ENCODE measurements at regions not wholly inside any gene's neighbourhood (a gene's known extent, or its start where the extent isn't known, plus 50 kb on each side); places are given as distances from the start of the nearest gene placed in this dataset.

DNA sequence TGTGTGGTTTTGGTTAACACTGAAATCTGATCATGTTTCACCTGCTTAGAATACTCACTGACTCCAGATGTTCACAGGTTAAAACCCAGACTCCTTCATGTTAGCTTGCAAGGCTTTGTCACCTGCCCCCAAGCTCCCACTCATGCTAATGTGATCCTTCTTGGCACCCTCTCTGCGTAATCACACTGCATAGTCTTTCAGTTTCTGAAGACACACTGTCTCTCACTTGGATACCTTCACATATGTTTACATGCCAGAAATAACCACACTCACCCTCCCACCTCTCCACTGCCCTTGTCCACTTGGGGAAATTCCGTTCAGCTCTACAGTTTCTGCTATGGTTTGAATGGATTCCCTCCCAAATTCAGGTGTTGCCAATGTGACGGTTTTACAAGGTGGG lies 234.7 kb upstream of the SASH1 start (continued):
- TF ChIP-seq, protein P1, sequence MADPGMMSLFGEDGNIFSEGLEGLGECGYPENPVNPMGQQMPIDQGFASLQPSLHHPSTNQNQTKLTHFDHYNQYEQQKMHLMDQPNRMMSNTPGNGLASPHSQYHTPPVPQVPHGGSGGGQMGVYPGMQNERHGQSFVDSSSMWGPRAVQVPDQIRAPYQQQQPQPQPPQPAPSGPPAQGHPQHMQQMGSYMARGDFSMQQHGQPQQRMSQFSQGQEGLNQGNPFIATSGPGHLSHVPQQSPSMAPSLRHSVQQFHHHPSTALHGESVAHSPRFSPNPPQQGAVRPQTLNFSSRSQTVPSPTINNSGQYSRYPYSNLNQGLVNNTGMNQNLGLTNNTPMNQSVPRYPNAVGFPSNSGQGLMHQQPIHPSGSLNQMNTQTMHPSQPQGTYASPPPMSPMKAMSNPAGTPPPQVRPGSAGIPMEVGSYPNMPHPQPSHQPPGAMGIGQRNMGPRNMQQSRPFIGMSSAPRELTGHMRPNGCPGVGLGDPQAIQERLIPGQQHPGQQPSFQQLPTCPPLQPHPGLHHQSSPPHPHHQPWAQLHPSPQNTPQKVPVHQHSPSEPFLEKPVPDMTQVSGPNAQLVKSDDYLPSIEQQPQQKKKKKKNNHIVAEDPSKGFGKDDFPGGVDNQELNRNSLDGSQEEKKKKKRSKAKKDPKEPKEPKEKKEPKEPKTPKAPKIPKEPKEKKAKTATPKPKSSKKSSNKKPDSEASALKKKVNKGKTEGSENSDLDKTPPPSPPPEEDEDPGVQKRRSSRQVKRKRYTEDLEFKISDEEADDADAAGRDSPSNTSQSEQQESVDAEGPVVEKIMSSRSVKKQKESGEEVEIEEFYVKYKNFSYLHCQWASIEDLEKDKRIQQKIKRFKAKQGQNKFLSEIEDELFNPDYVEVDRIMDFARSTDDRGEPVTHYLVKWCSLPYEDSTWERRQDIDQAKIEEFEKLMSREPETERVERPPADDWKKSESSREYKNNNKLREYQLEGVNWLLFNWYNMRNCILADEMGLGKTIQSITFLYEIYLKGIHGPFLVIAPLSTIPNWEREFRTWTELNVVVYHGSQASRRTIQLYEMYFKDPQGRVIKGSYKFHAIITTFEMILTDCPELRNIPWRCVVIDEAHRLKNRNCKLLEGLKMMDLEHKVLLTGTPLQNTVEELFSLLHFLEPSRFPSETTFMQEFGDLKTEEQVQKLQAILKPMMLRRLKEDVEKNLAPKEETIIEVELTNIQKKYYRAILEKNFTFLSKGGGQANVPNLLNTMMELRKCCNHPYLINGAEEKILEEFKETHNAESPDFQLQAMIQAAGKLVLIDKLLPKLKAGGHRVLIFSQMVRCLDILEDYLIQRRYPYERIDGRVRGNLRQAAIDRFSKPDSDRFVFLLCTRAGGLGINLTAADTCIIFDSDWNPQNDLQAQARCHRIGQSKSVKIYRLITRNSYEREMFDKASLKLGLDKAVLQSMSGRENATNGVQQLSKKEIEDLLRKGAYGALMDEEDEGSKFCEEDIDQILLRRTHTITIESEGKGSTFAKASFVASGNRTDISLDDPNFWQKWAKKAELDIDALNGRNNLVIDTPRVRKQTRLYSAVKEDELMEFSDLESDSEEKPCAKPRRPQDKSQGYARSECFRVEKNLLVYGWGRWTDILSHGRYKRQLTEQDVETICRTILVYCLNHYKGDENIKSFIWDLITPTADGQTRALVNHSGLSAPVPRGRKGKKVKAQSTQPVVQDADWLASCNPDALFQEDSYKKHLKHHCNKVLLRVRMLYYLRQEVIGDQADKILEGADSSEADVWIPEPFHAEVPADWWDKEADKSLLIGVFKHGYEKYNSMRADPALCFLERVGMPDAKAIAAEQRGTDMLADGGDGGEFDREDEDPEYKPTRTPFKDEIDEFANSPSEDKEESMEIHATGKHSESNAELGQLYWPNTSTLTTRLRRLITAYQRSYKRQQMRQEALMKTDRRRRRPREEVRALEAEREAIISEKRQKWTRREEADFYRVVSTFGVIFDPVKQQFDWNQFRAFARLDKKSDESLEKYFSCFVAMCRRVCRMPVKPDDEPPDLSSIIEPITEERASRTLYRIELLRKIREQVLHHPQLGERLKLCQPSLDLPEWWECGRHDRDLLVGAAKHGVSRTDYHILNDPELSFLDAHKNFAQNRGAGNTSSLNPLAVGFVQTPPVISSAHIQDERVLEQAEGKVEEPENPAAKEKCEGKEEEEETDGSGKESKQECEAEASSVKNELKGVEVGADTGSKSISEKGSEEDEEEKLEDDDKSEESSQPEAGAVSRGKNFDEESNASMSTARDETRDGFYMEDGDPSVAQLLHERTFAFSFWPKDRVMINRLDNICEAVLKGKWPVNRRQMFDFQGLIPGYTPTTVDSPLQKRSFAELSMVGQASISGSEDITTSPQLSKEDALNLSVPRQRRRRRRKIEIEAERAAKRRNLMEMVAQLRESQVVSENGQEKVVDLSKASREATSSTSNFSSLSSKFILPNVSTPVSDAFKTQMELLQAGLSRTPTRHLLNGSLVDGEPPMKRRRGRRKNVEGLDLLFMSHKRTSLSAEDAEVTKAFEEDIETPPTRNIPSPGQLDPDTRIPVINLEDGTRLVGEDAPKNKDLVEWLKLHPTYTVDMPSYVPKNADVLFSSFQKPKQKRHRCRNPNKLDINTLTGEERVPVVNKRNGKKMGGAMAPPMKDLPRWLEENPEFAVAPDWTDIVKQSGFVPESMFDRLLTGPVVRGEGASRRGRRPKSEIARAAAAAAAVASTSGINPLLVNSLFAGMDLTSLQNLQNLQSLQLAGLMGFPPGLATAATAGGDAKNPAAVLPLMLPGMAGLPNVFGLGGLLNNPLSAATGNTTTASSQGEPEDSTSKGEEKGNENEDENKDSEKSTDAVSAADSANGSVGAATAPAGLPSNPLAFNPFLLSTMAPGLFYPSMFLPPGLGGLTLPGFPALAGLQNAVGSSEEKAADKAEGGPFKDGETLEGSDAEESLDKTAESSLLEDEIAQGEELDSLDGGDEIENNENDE (IDR thresholded peaks at IDR 0.05; ENCODE audit: insufficient replicate concordance, low read length), result no peak
- TF ChIP-seq SP1 (IDR thresholded peaks at IDR 0.05; ENCODE audit: low read depth, low read length), result no peak
- TF ChIP-seq CHD1 (IDR thresholded peaks at IDR 0.05; ENCODE audit: low read depth, low read length), result no peak
- TF ChIP-seq EGR1 (IDR thresholded peaks at IDR 0.05; ENCODE audit: borderline replicate concordance, low read depth, low read length), result no peak
- TF ChIP-seq CTBP2 (IDR thresholded peaks at IDR 0.05; ENCODE audit: borderline replicate concordance, insufficient read depth, insufficient read length, low read length), result no peak
- TF ChIP-seq ZNF274 (IDR thresholded peaks at IDR 0.05; ENCODE audit: borderline replicate concordance, extremely low read depth, low read length), result no peak

Data from H1 (cell line).